GM19328 (cell line): ENCODE measurements at regions not wholly inside any gene's neighbourhood (a gene's known extent, or its start where the extent isn't known, plus 50 kb on each side); places are given as distances from the start of the nearest gene placed in this dataset.

Experiments used
- ATAC-seq: cut with Tn5 transposase; IDR thresholded peaks from one replicate; pipeline ENCODE4 v1.9.1; 2021; ENCODE audit warnings: mild to moderate bottlenecking, moderate library complexity; ENCODE audit not compliant: unreplicated experiment

GRCh38 chr1:221150996-221151395 is 271.8 kb downstream of the HLX start:
- ATAC-seq: no peak

GRCh38 chr1:221154932-221155331 is 275.7 kb downstream of the HLX start:
- ATAC-seq: no peak

GRCh38 chr1:221157026-221157761 is 278.0 kb downstream of the HLX start:
- ATAC-seq: peak; percentile 94

GRCh38 chr1:221159608-221160007 is 280.4 kb downstream of the HLX start:
- ATAC-seq: no peak

GRCh38 chr1:221161571-221162041 is 282.4 kb downstream of the HLX start:
- ATAC-seq: no peak

GRCh38 chr1:221162352-221162751 is 283.1 kb downstream of the HLX start:
- no peak for ATAC-seq

GRCh38 chr1:221162939-221163338 is 283.7 kb downstream of the HLX start:
- no peak for ATAC-seq

GRCh38 chr1:221164029-221164428 is 284.8 kb downstream of the HLX start:
- ATAC-seq: no peak

GRCh38 chr1:221164951-221165838 is 286.0 kb downstream of the HLX start:
- ATAC-seq: no peak

GRCh38 chr1:221165839-221166500 is 286.7 kb downstream of the HLX start:
- ATAC-seq: no peak

GRCh38 chr1:221166559-221167318 is 287.5 kb downstream of the HLX start:
- ATAC-seq: peak; percentile 71

- ATAC-seq: no peak
These were observed 290.2 kb downstream of the HLX start for GRCh38 chr1:221169447-221169889.

GRCh38 chr1:221170171-221170570 is 290.9 kb downstream of the HLX start:
- no peak for ATAC-seq

GRCh38 chr1:221171768-221172167 is 292.5 kb downstream of the HLX start:
- no peak for ATAC-seq

GRCh38 chr1:221172841-221173240 is 293.6 kb downstream of the HLX start:
- no peak for ATAC-seq

- ATAC-seq: no peak
These were observed 295.2 kb downstream of the HLX start for GRCh38 chr1:221174330-221174993.

- no peak for ATAC-seq
These were observed 296.0 kb downstream of the HLX start for GRCh38 chr1:221175249-221175648.

GRCh38 chr1:221180704-221181368 is 301.6 kb downstream of the HLX start:
- no peak for ATAC-seq

- no peak for ATAC-seq
These were observed 303.7 kb downstream of the HLX start for GRCh38 chr1:221182791-221183533.
